ENCODE measurements at regions not wholly inside any gene's neighbourhood (a gene's known extent, or its start where the extent isn't known, plus 50 kb on each side); places are given as distances from the start of the nearest gene placed in this dataset.
"Not testable (repeated sequence)": the region's sequence is repeated elsewhere in the genome, so short reads cannot be mapped to it uniquely, and the experiment has no call there.

GRCh38 chr5:117118499-117118898 lies 543.9 kb upstream of the SEMA6A start:
- H3K36me3 ChIP-seq (ENCODE audit: control insufficient read depth, insufficient read depth, low read length), result no peaks in the 10 kb centered on the region
- DNase-seq (ENCODE audit: low read depth), result no peak
- TF ChIP-seq CTCF (IDR thresholded peaks at IDR 0.05; ENCODE audit: insufficient read depth, low read length, poor library complexity, severe bottlenecking), result no peak

GRCh38 chr5:117117314-117117713 lies 542.7 kb upstream of the SEMA6A start:
- not testable (repeated sequence) for DNase-seq (ENCODE audit: low read depth); H3K4me3 ChIP-seq (ENCODE audit: low read depth, low read length); H3K36me3 ChIP-seq (ENCODE audit: control insufficient read depth, insufficient read depth, low read length); H3K27me3 ChIP-seq (ENCODE audit: control insufficient read depth, insufficient read depth, low read length)

More at GRCh38 chr5:117118499-117118898, 543.9 kb upstream of the SEMA6A start:
- Histone ChIP-seq H3K4me3 (ENCODE audit: low read depth, low read length) (no peak overlapping the region), H3K27me3 (ENCODE audit: control insufficient read depth, insufficient read depth, low read length) (no peaks in the 10 kb centered on the region)

GRCh38 chr5:117110548-117110947 lies 535.9 kb upstream of the SEMA6A start:
- no peak overlapping the region for H3K4me3 ChIP-seq (ENCODE audit: low read depth, low read length)
- H3K36me3 ChIP-seq (ENCODE audit: control insufficient read depth, insufficient read depth, low read length), result no peaks in the 10 kb centered on the region
- TF ChIP-seq CTCF (IDR thresholded peaks at IDR 0.05; ENCODE audit: insufficient read depth, low read length, poor library complexity, severe bottlenecking), result no peak
- no peaks in the 10 kb centered on the region for H3K27me3 ChIP-seq (ENCODE audit: control insufficient read depth, insufficient read depth, low read length)
- no peak for DNase-seq (ENCODE audit: low read depth)

GRCh38 chr5:117107859-117108258 lies 533.2 kb upstream of the SEMA6A start:
- Histone ChIP-seq H3K36me3 (ENCODE audit: control insufficient read depth, insufficient read depth, low read length) (no peaks in the 10 kb centered on the region), H3K4me3 (ENCODE audit: low read depth, low read length) (no peak overlapping the region), H3K27me3 (ENCODE audit: control insufficient read depth, insufficient read depth, low read length) (no peaks in the 10 kb centered on the region)
- TF ChIP-seq CTCF (IDR thresholded peaks at IDR 0.05; ENCODE audit: insufficient read depth, low read length, poor library complexity, severe bottlenecking), result no peak
- DNase-seq (ENCODE audit: low read depth), result no peak

GRCh38 chr5:117103703-117104102 lies 529.1 kb upstream of the SEMA6A start:
- Histone ChIP-seq H3K4me3 (ENCODE audit: low read depth, low read length) (no peak overlapping the region), H3K27me3 (ENCODE audit: control insufficient read depth, insufficient read depth, low read length) (no peaks in the 10 kb centered on the region), H3K36me3 (ENCODE audit: control insufficient read depth, insufficient read depth, low read length) (no peaks in the 10 kb centered on the region)
- no peak for TF ChIP-seq CTCF (IDR thresholded peaks at IDR 0.05; ENCODE audit: insufficient read depth, low read length, poor library complexity, severe bottlenecking)
- DNase-seq (ENCODE audit: low read depth), result no peak

GRCh38 chr5:117102591-117102990 lies 528.0 kb upstream of the SEMA6A start:
- Histone ChIP-seq H3K36me3 (ENCODE audit: control insufficient read depth, insufficient read depth, low read length) (no peaks in the 10 kb centered on the region), H3K4me3 (ENCODE audit: low read depth, low read length) (no peak overlapping the region), H3K27me3 (ENCODE audit: control insufficient read depth, insufficient read depth, low read length) (no peaks in the 10 kb centered on the region)
- no peak for DNase-seq (ENCODE audit: low read depth)
- TF ChIP-seq CTCF (IDR thresholded peaks at IDR 0.05; ENCODE audit: insufficient read depth, low read length, poor library complexity, severe bottlenecking), result no peak

Measured in kidney epithelial cell (primary cell).